ENCODE measurements at regions not wholly inside any gene's neighbourhood (a gene's known extent, or its start where the extent isn't known, plus 50 kb on each side); places are given as distances from the start of the nearest gene placed in this dataset.
A peak's percentile ranks its signal among the peaks of the same experiment; 100 is the strongest.

DNA sequence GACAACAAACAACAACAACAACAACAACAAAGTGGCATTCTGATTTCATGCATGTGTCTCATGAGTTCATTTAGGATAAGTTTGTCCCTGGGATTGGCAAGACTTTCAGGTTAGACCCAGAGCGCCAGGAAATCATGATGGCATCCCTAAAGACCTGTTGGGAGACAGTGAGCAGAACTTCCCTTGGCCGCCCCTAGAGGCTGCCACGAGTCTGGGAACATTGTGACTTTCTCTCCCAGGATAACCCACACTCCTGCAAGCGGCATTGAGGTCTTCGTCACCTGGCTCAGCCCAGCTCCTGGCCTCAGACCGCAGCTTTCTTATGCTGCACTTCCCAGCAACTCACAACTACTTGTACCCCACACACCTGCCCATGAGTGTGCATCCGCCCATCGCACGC lies 80.5 kb upstream of the RNF32 start:
- TF ChIP-seq GABPA (IDR thresholded peaks at IDR 0.05 in 1 of 2, conservative IDR thresholded peaks at IDR 0.05 in 1 of 2), result no peak
- TF ChIP-seq EGR1 (IDR thresholded peaks at IDR 0.05; ENCODE audit: low read depth in 2 of 2), result no peak
- TF ChIP-seq NR2F2 (IDR thresholded peaks at IDR 0.05), result no peak
- TF ChIP-seq, protein P1, sequence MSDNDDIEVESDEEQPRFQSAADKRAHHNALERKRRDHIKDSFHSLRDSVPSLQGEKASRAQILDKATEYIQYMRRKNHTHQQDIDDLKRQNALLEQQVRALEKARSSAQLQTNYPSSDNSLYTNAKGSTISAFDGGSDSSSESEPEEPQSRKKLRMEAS (IDR thresholded peaks at IDR 0.05), result no peak
- TF ChIP-seq, protein P2, sequence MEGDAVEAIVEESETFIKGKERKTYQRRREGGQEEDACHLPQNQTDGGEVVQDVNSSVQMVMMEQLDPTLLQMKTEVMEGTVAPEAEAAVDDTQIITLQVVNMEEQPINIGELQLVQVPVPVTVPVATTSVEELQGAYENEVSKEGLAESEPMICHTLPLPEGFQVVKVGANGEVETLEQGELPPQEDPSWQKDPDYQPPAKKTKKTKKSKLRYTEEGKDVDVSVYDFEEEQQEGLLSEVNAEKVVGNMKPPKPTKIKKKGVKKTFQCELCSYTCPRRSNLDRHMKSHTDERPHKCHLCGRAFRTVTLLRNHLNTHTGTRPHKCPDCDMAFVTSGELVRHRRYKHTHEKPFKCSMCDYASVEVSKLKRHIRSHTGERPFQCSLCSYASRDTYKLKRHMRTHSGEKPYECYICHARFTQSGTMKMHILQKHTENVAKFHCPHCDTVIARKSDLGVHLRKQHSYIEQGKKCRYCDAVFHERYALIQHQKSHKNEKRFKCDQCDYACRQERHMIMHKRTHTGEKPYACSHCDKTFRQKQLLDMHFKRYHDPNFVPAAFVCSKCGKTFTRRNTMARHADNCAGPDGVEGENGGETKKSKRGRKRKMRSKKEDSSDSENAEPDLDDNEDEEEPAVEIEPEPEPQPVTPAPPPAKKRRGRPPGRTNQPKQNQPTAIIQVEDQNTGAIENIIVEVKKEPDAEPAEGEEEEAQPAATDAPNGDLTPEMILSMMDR (IDR thresholded peaks at IDR 0.05; ENCODE audit: low read depth, low read length, missing input control), result peak; percentile 23
- peak; percentile 23 to 66 for TF ChIP-seq RAD21 (IDR thresholded peaks at IDR 0.05)
- no peak for TF ChIP-seq JUND (IDR thresholded peaks at IDR 0.05)
- TF ChIP-seq SP1 (IDR thresholded peaks at IDR 0.05), result no peak
- TF ChIP-seq, protein P3, sequence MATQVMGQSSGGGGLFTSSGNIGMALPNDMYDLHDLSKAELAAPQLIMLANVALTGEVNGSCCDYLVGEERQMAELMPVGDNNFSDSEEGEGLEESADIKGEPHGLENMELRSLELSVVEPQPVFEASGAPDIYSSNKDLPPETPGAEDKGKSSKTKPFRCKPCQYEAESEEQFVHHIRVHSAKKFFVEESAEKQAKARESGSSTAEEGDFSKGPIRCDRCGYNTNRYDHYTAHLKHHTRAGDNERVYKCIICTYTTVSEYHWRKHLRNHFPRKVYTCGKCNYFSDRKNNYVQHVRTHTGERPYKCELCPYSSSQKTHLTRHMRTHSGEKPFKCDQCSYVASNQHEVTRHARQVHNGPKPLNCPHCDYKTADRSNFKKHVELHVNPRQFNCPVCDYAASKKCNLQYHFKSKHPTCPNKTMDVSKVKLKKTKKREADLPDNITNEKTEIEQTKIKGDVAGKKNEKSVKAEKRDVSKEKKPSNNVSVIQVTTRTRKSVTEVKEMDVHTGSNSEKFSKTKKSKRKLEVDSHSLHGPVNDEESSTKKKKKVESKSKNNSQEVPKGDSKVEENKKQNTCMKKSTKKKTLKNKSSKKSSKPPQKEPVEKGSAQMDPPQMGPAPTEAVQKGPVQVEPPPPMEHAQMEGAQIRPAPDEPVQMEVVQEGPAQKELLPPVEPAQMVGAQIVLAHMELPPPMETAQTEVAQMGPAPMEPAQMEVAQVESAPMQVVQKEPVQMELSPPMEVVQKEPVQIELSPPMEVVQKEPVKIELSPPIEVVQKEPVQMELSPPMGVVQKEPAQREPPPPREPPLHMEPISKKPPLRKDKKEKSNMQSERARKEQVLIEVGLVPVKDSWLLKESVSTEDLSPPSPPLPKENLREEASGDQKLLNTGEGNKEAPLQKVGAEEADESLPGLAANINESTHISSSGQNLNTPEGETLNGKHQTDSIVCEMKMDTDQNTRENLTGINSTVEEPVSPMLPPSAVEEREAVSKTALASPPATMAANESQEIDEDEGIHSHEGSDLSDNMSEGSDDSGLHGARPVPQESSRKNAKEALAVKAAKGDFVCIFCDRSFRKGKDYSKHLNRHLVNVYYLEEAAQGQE (IDR thresholded peaks at IDR 0.05), result no peak
- 91% methylated on average over 9 of the region's 9 CpGs for WGBS
- no peak for DNase-seq (ENCODE audit: low spot score)
- Histone ChIP-seq H3K9ac (ENCODE audit: low read depth in 1 of 2, low read length in 2 of 2) (no peak overlapping the region), H3K9me3 (ENCODE audit: control insufficient read depth in 4 of 4, low read length in 3 of 4) (no peaks in the 10 kb centered on the region), H3K4me3 (ENCODE audit: low read depth in 1 of 3, low read length in 3 of 3) (no peak overlapping the region), H3K36me3 (ENCODE audit: control insufficient read depth in 4 of 4, insufficient read depth in 3 of 4, low read depth in 1 of 4, low read length in 3 of 4) (no peaks in the 10 kb centered on the region), H3K27me3 (ENCODE audit: control insufficient read depth in 4 of 4, insufficient read depth in 4 of 4, low read length in 3 of 4) (no peaks in the 10 kb centered on the region), H3K27ac (ENCODE audit: low read depth in 1 of 2, low read length in 2 of 2) (no peak overlapping the region), H3K4me1 (ENCODE audit: control insufficient read depth in 4 of 4, insufficient read depth in 4 of 4, low read length in 3 of 4) (peaks cover 0 to 4% (median 2%) of the 10 kb centered on the region in 4 donors)

DNA sequence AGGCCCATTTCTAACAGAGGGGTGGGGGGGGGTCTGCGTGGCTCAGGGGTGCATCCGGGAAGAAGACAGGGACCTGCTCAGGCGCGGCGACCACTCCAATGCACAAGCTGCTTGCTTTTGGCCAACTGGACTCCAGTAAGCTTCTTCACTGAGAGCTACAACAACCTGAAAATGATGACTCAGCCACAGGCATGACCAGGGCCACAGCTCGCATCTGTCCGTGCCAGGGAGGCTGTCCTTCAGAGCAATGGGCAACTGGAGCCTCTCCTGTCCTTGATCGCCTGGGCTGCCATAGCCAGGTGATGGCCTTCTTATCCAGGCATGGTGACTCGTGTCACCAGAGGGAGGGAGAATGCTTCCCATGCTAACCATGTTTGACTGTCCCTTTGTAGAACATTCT lies 81.6 kb upstream of the RNF32 start:
- Histone ChIP-seq H3K4me3 (ENCODE audit: low read depth in 1 of 3, low read length in 3 of 3) (no peak overlapping the region), H3K4me1 (ENCODE audit: control insufficient read depth in 4 of 4, insufficient read depth in 4 of 4, low read length in 3 of 4) (no peaks in the 10 kb centered on the region), H3K9me3 (ENCODE audit: control insufficient read depth in 4 of 4, low read length in 3 of 4) (no peaks in the 10 kb centered on the region), H3K27me3 (ENCODE audit: control insufficient read depth in 4 of 4, insufficient read depth in 4 of 4, low read length in 3 of 4) (no peaks in the 10 kb centered on the region), H3K36me3 (ENCODE audit: control insufficient read depth in 4 of 4, insufficient read depth in 3 of 4, low read depth in 1 of 4, low read length in 3 of 4) (no peaks in the 10 kb centered on the region), H3K9ac (ENCODE audit: low read depth in 1 of 2, low read length in 2 of 2) (no peak overlapping the region), H3K27ac (ENCODE audit: low read depth in 1 of 2, low read length in 2 of 2) (no peak overlapping the region)
- DNase-seq (ENCODE audit: low spot score), result no peak
- TF ChIP-seq RXRA (IDR thresholded peaks at IDR 0.05), result no peak
- TF ChIP-seq HNF4G (IDR thresholded peaks at IDR 0.05), result no peak
- TF ChIP-seq EGR1 (IDR thresholded peaks at IDR 0.05; ENCODE audit: low read depth in 2 of 2), result no peak
- TF ChIP-seq FOXA1 (IDR thresholded peaks at IDR 0.05), result no peak
- TF ChIP-seq, protein P4, sequence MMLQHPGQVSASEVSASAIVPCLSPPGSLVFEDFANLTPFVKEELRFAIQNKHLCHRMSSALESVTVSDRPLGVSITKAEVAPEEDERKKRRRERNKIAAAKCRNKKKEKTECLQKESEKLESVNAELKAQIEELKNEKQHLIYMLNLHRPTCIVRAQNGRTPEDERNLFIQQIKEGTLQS (IDR thresholded peaks at IDR 0.05), result no peak
- TF ChIP-seq FOXA2 (IDR thresholded peaks at IDR 0.05), result no peak
- TF ChIP-seq, protein P3 (IDR thresholded peaks at IDR 0.05), result no peak
- no peak for TF ChIP-seq SP1 (IDR thresholded peaks at IDR 0.05)
- TF ChIP-seq HNF4A (conservative IDR thresholded peaks at IDR 0.05), result no peak
- no peak for TF ChIP-seq TAF1 (conservative IDR thresholded peaks at IDR 0.05)
- TF ChIP-seq NR2F2 (IDR thresholded peaks at IDR 0.05), result no peak
- TF ChIP-seq, protein P1 (IDR thresholded peaks at IDR 0.05), result no peak
- TF ChIP-seq, protein P2 (IDR thresholded peaks at IDR 0.05; ENCODE audit: low read depth, low read length, missing input control), result no peak
- TF ChIP-seq JUND (IDR thresholded peaks at IDR 0.05), result no peak
- TF ChIP-seq, protein P5, sequence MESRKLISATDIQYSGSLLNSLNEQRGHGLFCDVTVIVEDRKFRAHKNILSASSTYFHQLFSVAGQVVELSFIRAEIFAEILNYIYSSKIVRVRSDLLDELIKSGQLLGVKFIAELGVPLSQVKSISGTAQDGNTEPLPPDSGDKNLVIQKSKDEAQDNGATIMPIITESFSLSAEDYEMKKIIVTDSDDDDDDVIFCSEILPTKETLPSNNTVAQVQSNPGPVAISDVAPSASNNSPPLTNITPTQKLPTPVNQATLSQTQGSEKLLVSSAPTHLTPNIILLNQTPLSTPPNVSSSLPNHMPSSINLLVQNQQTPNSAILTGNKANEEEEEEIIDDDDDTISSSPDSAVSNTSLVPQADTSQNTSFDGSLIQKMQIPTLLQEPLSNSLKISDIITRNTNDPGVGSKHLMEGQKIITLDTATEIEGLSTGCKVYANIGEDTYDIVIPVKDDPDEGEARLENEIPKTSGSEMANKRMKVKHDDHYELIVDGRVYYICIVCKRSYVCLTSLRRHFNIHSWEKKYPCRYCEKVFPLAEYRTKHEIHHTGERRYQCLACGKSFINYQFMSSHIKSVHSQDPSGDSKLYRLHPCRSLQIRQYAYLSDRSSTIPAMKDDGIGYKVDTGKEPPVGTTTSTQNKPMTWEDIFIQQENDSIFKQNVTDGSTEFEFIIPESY (IDR thresholded peaks at IDR 0.05), result no peak
- no peak for TF ChIP-seq RAD21 (IDR thresholded peaks at IDR 0.05)
- TF ChIP-seq YY1 (IDR thresholded peaks at IDR 0.05), result no peak
- 98% methylated on average over 9 of the region's 9 CpGs for WGBS
